ENCODE measurements at regions not wholly inside any gene's neighbourhood (a gene's known extent, or its start where the extent isn't known, plus 50 kb on each side); places are given as distances from the start of the nearest gene placed in this dataset.

DNA sequence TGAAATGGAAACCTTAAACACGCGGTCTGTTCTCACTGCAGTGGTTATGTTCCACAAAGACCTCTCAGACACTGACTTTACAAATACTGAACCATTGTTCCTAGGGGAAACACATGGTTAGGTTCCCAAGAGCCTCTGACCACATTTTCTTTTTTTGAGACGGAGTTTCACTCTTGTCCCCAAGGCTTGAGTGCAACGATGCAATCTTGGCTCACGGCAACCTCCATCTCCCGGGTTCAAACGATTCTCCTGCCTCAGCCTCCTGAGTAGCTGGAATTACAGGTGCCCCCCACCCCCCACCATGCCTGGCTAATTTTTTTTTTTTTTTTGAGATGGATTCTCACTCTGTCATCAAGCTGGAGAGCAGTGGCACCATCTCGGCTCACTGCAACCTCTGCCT is 179.7 kb downstream of the RBFOX3 start:
- H3K4me3 ChIP-seq: no peak overlapping the region
- H3K27ac ChIP-seq: no peak overlapping the region
- no peaks in the 10 kb centered on the region for H3K4me1 ChIP-seq
- H3K9me3 ChIP-seq (replicated peaks): 0 out of 2 replicates have a peak, but pooled peaks cover 4% of the 10 kb centered on the region
- DNase-seq: no peak
- H3K36me3 ChIP-seq: no peaks in the 10 kb centered on the region
- H3K27me3 ChIP-seq: peaks cover 59% of the 10 kb centered on the region

DNA sequence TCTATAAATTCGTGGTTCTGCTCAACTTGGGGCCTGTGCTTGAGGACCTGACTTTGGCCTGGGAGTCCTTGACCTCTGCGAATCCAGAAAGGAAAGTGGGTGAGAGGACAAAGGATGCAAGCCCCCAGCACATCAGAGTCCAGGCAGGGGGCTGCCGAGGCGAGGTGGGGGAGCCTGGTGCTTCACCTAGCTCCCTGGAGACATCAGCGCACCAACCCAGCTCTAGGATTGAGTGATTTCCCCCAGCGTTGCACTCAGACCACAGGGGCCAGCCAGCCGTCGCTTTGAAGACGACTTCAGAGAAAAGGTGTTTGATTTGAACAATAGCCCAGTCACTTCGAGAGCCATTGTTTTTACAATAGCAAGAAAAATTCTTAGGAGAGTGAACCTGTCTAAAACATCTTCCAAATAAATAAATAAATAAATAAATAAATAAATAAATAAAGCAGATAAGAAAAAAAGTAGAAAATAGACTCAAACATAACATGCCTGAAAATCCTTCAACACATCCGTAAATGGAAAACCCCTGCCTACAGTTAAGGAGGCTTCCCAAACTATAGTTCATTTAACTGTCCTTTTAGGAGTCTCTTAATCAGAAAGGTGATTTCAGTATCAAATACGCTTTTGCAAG is 180.9 kb downstream of the RBFOX3 start:
- DNase-seq: no peak
- peaks cover 59% of the 10 kb centered on the region for H3K27me3 ChIP-seq
- H3K9me3 ChIP-seq (replicated peaks): 0 out of 2 replicates have a peak, but pooled peaks cover 4% of the 10 kb centered on the region
- H3K4me1 ChIP-seq: no peaks in the 10 kb centered on the region
- H3K36me3 ChIP-seq: no peaks in the 10 kb centered on the region
- H3K27ac ChIP-seq: no peak overlapping the region
- no peak overlapping the region for H3K4me3 ChIP-seq

DNA sequence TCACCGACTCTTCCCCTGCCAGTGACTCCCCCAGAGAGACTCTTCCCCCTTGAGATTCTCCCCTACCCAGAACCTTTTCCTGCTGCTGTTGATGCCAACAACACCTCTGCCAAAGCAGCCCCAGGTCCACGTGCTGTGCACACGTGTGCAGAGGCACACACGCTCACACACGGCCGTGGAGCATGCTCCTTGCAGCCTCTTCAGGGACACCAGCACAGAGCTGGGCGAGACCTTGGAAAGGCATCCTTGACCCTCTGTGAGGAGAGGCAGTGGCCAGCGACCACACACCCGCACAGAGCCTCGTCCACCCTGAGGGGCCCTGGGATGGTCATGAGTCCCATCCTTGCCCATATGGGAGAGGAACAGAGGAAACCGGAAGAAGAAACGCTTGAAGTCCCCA is 181.9 kb downstream of the RBFOX3 start:
- Histone ChIP-seq H3K36me3 (no peaks in the 10 kb centered on the region), H3K4me3 (no peak overlapping the region), H3K4me1 (no peaks in the 10 kb centered on the region), H3K27ac (no peak overlapping the region), H3K27me3 (peaks cover 62% of the 10 kb centered on the region), H3K9me3 (replicated peaks) (no peaks in the 10 kb centered on the region)
- DNase-seq: no peak

DNA sequence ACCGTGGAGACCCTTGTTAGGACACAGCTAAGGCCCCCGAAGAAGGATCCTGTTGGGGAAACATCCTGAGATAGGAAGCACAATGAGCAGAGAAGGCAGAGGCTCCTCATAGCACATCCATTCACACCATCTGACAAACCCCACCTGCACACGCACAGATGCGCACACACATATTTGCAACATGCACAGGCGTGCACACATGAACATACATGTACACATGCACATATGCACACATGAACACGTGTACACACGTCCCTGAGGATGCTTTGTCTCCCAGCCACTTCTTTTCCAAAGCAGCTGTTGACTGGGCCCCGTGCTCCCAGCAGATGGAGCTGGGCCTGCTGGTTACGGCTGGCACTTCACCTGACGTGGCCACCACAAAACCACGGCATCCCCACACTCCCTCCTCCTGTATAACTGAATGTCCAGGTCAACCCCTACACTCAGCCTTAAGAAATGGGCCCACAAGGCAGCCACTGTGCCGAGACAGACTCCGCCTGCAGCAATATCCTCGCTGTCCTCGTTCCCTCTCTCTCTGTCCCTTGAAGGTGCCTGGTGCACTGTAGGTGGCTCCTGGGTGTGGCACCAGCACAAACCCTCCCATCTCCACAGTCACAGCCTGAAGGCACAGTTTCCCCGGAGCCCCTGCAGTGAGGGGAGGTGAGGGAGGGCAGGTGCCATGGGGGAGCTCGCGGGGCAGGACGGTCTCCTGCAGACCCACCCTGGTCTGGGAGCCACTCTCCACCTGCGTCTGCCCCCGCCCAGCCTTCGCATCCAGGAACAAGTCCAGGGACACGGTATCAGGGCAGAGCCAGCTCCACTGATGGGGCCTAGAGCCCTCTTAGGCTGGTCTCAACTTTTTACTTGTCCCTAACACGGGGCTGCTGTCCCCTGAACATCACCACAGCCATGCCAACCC is 183.0 kb downstream of the RBFOX3 start:
- Histone ChIP-seq H3K36me3 (no peaks in the 10 kb centered on the region), H3K4me1 (no peaks in the 10 kb centered on the region), H3K9me3 (replicated peaks) (no peaks in the 10 kb centered on the region), H3K27me3 (peaks cover 70% of the 10 kb centered on the region), H3K4me3 (no peak overlapping the region), H3K27ac (no peak overlapping the region)
- no peak for DNase-seq

DNA sequence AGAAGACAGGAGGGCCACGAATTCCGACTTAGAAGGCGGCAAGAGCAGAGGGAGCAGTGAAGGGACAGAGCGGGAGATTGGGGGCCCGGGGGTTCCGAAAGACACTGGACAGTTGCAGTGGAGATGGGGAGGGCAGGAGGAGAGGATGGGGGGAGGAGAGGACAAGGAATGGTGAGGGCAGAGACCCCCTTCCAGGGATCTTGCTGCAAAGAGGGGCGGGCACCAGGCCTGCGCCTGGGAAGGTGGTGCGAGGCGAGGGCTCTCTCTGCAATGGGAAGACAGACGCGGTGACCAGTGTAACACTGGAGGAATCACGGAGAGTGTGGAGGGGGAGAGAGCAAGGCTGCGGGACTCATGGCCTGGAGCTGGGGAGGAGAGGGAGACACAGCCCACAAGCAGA is 185.2 kb downstream of the RBFOX3 start:
- peaks cover 82% of the 10 kb centered on the region for H3K27me3 ChIP-seq
- no peaks in the 10 kb centered on the region for H3K36me3 ChIP-seq
- H3K4me1 ChIP-seq: no peaks in the 10 kb centered on the region
- H3K4me3 ChIP-seq: no peak overlapping the region
- H3K9me3 ChIP-seq (replicated peaks): no peaks in the 10 kb centered on the region
- DNase-seq: no peak
- H3K27ac ChIP-seq: no peak overlapping the region

DNA sequence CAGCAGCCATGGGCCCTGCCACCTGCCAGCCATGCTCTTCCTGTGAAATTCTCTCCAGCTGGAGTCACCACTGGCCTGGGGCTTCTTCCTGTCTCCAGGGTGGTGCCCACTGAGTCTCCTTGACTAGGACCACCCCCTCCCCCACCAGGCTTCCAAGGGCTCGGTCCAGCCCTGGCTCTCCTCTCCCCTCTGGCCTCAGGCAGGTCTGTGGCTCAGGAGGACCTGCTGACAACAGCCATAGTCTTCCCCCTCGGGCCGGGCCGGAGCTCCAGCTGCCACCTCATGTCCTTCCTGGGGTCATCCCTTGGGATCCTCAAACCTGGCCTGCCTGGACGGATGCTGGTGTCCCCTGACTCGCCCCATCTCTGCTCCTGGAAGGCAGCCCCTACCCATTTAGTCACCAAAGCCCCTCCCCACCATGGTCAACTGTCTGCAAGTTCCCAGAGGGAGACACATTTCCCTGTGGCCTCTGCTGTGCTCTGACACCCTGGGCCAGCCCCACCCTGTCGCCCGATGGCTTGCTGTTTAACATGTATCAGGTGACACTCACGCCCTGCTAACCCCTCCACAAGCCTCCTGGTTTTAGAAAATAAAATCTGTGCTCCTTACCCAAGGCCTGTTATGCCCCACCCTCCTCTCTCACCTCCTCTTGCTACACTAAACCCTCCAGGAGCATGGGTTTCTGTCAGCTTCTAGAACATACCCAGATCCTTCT is 186.2 kb downstream of the RBFOX3 start:
- no peak overlapping the region for H3K4me3 ChIP-seq

DNA sequence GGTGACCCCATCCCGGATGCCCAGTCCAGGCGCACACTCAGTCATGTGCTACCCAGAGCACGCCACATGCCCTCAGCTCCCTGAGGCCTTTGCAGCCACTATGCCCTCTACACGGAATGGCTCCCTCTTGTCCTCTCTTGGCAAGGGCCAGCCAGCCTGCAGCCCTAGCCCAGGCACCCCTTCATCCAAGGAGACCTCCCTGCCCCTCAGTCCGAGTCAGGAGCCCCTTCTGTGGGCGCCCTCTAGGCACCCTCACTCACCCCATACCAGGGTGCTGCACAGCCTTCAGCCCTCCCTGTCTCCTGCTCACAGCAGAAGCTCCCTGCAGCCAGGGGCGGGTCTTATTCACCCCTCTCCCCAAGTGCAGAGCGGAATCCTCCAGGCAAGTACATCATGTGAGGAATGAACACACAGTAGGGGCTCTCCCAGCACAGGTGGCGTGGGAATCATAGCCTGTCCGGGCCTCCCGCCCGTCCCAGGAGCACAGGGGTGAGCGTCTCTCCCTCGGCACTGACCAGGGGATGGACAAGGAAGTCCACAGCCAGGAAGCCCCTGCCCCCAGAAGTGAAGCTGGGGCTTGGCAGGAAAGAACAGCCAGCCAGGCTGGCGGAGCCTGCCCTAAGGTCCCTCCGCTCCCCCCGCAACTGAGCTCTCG is 186.9 kb downstream of the RBFOX3 start:
- Histone ChIP-seq H3K4me3 (no peak overlapping the region), H3K27ac (no peak overlapping the region), H3K4me1 (no peaks in the 10 kb centered on the region), H3K36me3 (no peaks in the 10 kb centered on the region), H3K27me3 (peaks cover 89% of the 10 kb centered on the region), H3K9me3 (replicated peaks) (no peaks in the 10 kb centered on the region)
- no peak for DNase-seq

More for the DNA sequence above, 186.2 kb downstream of the RBFOX3 start:
- H3K4me1 ChIP-seq: no peaks in the 10 kb centered on the region
- H3K27ac ChIP-seq: no peak overlapping the region
- no peak for DNase-seq
- H3K27me3 ChIP-seq: peaks cover 88% of the 10 kb centered on the region
- H3K36me3 ChIP-seq: no peaks in the 10 kb centered on the region
- H3K9me3 ChIP-seq (replicated peaks): no peaks in the 10 kb centered on the region

DNA sequence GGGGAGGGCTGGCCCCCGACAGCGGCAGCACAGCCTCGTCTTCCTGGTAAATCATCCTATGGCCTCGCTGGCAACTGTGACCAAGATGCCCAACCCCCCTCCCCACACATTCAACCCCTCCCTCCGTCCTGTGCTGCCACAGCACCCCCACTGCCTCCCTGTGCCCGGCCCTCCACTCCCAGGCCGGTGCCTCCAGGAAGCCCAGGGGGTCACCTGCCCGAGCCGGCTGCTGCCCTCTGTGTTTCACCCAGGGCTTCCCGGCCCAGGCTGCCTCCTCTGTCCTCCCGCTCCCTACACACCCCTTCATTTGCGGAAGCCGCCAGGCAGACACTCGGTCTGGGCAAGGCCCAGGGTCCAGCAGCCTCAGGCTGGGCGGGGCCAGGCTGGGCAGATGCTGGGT is 188.6 kb downstream of the RBFOX3 start:
- H3K9me3 ChIP-seq (replicated peaks): no peaks in the 10 kb centered on the region
- H3K27ac ChIP-seq: no peak overlapping the region
- no peaks in the 10 kb centered on the region for H3K36me3 ChIP-seq
- no peak for DNase-seq
- H3K4me3 ChIP-seq: no peak overlapping the region
- H3K4me1 ChIP-seq: no peaks in the 10 kb centered on the region
- H3K27me3 ChIP-seq: peaks cover 96% of the 10 kb centered on the region

DNA sequence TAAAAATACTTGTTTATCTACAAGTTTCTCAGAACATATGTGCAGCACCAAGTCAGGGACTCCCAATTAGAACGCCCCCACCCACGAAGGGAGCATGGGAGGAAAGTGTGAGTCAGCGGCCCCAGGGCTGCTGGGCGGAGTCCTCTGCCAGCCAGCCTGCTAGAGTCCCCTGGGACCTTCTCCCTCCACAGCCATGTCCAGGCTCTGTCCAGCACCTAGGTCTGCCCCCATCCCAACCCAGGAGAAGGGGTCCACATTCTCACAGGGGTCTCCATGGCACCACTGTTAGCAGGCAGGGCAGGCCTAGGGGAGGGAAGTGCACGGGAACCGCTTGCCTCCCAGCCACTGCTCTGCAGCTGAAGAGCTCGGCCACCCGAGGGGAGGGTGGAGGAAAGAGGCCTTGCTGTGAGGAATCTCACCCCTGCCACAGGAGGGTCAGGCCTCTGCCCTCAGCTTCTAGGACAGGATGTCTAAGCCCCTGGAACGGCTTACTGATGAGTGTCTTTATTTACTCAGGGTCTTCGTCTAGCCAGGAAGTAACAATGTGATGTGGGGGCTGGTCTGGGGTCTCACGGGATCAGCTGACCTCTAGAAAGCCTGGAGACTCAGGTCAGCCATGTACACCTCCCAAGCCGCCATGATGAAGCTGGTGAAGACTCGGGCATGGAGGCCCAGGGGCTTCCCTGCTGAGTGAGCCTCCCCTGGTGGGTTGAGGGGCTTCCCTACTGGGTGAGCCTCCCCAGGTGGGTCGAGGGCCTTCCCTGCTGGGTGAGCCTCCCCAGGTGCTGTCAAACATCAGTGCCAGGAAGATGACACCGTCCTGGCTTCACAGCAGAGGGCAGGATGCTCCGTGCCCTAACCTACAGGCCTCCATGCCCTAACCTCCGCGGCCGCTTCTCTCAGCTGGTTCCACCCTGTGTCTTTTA is 190.3 kb downstream of the RBFOX3 start:
- DNase-seq: peak in 1 of 2 experiments; percentile 23
- Histone ChIP-seq H3K4me3 (no peak overlapping the region), H3K27ac (no peak overlapping the region), H3K4me1 (no peaks in the 10 kb centered on the region), H3K9me3 (replicated peaks) (no peaks in the 10 kb centered on the region), H3K27me3 (peaks cover 96% of the 10 kb centered on the region), H3K36me3 (no peaks in the 10 kb centered on the region)

DNA sequence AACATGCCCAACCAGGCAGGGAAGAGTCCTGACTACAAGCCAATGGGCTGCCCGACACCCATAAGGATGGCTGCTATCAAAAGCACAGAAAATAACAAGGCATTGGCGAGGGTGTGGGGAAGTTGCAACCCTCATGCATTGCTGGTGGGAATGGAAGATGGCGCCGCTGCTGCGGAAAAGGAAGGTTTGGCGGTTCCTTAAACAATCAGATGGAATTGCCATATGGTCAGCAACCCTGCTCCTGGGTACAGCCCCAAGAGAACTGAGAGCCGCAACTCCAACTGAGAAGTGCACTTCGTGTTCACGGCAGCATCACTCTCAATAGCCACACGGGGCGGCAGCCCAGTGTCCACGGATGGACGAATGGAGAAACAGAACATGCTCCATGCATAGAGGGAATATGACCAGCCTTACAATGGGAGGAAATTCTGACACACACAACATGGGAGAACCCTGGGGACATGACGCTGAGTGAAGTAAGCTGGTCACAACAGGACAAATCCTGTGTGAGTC is 193.3 kb downstream of the RBFOX3 start:
- H3K9me3 ChIP-seq (replicated peaks): no peaks in the 10 kb centered on the region; the same call in 1 of the 2 replicates
- no peak for DNase-seq
- peaks cover 87% of the 10 kb centered on the region for H3K27me3 ChIP-seq
- H3K27ac ChIP-seq: no peak overlapping the region
- H3K36me3 ChIP-seq: no peaks in the 10 kb centered on the region
- H3K4me3 ChIP-seq: no peak overlapping the region
- H3K4me1 ChIP-seq: no peaks in the 10 kb centered on the region

DNA sequence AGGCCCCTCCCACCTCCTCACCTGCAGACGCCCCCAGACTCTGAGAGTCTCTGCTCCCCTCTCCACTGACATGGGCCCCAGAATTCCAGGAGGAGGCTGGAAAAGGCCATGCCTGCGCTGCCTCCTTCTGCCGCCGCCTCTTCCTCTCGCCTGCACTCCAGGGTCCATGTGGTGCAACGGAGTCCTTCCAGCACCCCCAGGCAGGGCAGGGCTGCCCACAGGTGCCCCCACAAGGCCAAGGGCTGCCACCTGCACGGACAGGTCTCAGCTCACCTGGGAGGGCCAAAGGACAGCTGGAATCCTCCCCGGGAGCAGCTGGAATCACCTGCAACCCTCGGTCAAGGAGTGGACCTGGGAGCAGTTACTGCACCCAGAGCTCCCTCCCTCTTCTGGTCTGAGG is 194.9 kb downstream of the RBFOX3 start:
- peaks cover 83% of the 10 kb centered on the region for H3K27me3 ChIP-seq
- DNase-seq: no peak
- no peaks in the 10 kb centered on the region; the same call in 1 of the 2 replicates for H3K9me3 ChIP-seq (replicated peaks)

DNA sequence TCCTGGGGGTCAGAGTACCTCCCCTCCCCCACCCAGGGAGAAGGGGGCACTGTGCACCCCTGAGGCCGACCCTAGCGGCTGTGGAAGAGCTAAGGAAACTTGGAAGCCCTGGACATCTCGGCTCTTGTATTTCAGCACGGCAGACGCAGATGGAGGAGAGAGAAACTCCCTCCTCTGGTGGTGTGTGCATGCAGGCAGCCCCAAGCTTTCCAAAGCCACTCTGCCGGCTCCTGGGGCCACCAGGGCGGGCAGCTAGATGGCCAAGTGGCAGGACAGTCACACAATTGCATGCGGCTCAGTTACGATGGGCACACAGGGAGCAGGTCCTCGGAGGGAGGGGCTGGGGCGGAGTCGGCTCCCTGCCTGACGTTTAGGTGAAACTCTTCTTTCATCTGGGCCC is 195.5 kb downstream of the RBFOX3 start:
- H3K27me3 ChIP-seq: peaks cover 82% of the 10 kb centered on the region
- H3K4me3 ChIP-seq: no peak overlapping the region
- DNase-seq: no peak
- no peak overlapping the region for H3K27ac ChIP-seq
- H3K36me3 ChIP-seq: no peaks in the 10 kb centered on the region
- H3K9me3 ChIP-seq (replicated peaks): no peaks in the 10 kb centered on the region; the same call in 1 of the 2 replicates
- H3K4me1 ChIP-seq: no peaks in the 10 kb centered on the region

More for the DNA sequence above, 194.9 kb downstream of the RBFOX3 start:
- no peak overlapping the region for H3K27ac ChIP-seq
- no peak overlapping the region for H3K4me3 ChIP-seq
- H3K4me1 ChIP-seq: no peaks in the 10 kb centered on the region
- no peaks in the 10 kb centered on the region for H3K36me3 ChIP-seq

DNA sequence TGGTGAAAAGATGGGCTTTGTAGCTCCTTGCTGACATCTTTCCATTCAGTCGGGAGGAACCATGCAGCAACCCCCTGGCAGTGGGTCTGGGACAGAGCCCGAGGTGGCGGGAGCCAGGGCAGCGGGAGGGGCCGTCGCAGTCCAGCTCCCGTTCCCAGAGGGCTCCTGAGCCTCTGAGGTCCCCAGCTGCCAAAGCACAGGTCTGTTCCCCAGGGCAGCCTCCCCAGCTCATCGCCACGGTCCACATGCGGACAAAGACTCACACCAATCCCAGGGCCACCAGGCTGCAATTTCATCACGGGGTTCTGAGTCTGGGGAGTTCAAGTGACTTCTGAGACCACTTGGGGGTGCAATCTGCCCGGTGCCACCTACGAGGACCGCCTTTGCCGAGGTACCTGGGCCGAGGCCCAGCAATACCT is 196.0 kb downstream of the RBFOX3 start:
- Histone ChIP-seq H3K27me3 (peaks cover 80% of the 10 kb centered on the region), H3K4me1 (no peaks in the 10 kb centered on the region), H3K4me3 (no peak overlapping the region)

More for the DNA sequence above, 196.0 kb downstream of the RBFOX3 start:
- Histone ChIP-seq H3K27ac (no peak overlapping the region), H3K9me3 (replicated peaks) (no peaks in the 10 kb centered on the region; the same call in 1 of the 2 replicates), H3K36me3 (no peaks in the 10 kb centered on the region)
- DNase-seq: no peak
